ENCODE measurements at regions not wholly inside any gene's neighbourhood (a gene's known extent, or its start where the extent isn't known, plus 50 kb on each side); places are given as distances from the start of the nearest gene placed in this dataset.

DNA sequence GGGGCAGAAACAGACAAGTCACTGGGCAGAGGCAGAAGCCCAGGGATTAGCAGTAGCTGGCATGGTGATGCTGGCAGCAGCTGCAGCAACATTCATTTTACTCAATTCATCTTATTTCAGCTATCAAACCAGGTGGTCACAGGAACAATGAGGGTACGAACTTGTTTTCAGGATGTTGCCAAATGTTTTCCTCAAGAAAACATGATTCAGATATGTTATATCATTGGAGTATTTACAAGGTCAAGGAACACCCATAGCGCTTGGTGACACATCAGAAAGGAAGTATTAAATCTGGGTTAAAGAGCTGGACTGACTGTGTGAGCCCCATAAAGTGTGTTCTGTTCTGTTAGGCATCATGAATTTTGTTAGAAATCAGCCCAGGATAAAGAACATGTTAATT lies 456.9 kb upstream of the ID4 start:
- TF ChIP-seq, protein P1, sequence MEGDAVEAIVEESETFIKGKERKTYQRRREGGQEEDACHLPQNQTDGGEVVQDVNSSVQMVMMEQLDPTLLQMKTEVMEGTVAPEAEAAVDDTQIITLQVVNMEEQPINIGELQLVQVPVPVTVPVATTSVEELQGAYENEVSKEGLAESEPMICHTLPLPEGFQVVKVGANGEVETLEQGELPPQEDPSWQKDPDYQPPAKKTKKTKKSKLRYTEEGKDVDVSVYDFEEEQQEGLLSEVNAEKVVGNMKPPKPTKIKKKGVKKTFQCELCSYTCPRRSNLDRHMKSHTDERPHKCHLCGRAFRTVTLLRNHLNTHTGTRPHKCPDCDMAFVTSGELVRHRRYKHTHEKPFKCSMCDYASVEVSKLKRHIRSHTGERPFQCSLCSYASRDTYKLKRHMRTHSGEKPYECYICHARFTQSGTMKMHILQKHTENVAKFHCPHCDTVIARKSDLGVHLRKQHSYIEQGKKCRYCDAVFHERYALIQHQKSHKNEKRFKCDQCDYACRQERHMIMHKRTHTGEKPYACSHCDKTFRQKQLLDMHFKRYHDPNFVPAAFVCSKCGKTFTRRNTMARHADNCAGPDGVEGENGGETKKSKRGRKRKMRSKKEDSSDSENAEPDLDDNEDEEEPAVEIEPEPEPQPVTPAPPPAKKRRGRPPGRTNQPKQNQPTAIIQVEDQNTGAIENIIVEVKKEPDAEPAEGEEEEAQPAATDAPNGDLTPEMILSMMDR (IDR thresholded peaks at IDR 0.05; ENCODE audit: low read depth, low read length, poor library complexity, severe bottlenecking): no peak
- TF ChIP-seq EZH2phosphoT487 (IDR thresholded peaks at IDR 0.05; ENCODE audit: borderline replicate concordance, low read length): no peak
